ENCODE measurements at regions not wholly inside any gene's neighbourhood (a gene's known extent, or its start where the extent isn't known, plus 50 kb on each side); places are given as distances from the start of the nearest gene placed in this dataset.
A peak's percentile ranks its signal among the peaks of the same experiment; 100 is the strongest.

GRCh38 chr6:1230689-1231605 is 81.0 kb upstream of the FOXQ1 start:
- Histone ChIP-seq H3K27me3 (no peaks in the 10 kb centered on the region), H4K20me1 (ENCODE audit: insufficient read depth, poor library complexity, severe bottlenecking) (no peaks in the 10 kb centered on the region), H3K36me3 (replicated peaks; ENCODE audit: insufficient read depth, low read depth) (no peaks in the 10 kb centered on the region), H2AFZ (no peak overlapping the region), H3K27ac (peak overlapping the region; percentile 29), H3K4me2 (peak overlapping the region; percentile 43), H3K9me3 (ENCODE audit: low read depth) (no peaks in the 10 kb centered on the region), H3K4me1 (ENCODE audit: insufficient read depth) (peaks cover 32% of the 10 kb centered on the region), H3K9me2 (replicated peaks; ENCODE audit: insufficient read depth) (no peaks in the 10 kb centered on the region), H3K4me3 (no peak overlapping the region), H3K79me2 (no peaks in the 10 kb centered on the region)
- no peak for DNase-seq (ENCODE audit: low spot score)
- WGBS (ENCODE audit: low lambda C conversion rate, missing lambda C conversion rate), result 62% methylated on average over 8 of the region's 8 CpGs
- TF ChIP-seq EZH2phosphoT487 (IDR thresholded peaks at IDR 0.05; ENCODE audit: low read depth, severe bottlenecking, unreplicated experiment), result no peak
- no peak for TF ChIP-seq CTCF (IDR thresholded peaks at IDR 0.05; ENCODE audit: poor library complexity)
- TF ChIP-seq EZH2 (IDR thresholded peaks at IDR 0.05; ENCODE audit: borderline replicate concordance), result no peak

DNA sequence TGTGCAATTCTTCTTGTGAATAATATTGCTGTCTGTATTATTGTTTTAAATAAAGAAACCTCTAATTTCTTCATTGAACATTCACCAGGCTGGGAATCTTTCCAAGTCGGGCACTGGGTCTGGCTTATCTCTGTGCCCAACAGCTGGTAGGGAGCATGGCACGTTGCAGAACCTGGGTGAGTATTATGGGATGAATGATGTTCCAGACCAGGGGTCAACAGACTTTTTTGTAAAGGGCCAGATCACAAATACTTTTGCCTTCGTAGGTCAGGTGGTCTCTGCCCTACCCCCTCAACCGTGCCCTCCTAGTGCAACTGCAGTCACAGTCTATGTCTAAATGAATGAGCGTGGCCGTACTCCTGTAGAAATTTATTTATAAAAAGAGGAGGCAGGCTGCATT is 81.6 kb upstream of the FOXQ1 start:
- 63% methylated on average over 6 of the region's 6 CpGs for WGBS (ENCODE audit: low lambda C conversion rate, missing lambda C conversion rate)
- no peaks in the 10 kb centered on the region for H4K20me1 ChIP-seq (ENCODE audit: insufficient read depth, poor library complexity, severe bottlenecking)
- no peak overlapping the region for H2AFZ ChIP-seq
- H3K27ac ChIP-seq, result no peak overlapping the region
- no peaks in the 10 kb centered on the region for H3K9me3 ChIP-seq (ENCODE audit: low read depth)
- DNase-seq (ENCODE audit: low spot score), result no peak
- H3K79me2 ChIP-seq, result no peaks in the 10 kb centered on the region
- no peaks in the 10 kb centered on the region for H3K27me3 ChIP-seq
- TF ChIP-seq EZH2phosphoT487 (IDR thresholded peaks at IDR 0.05; ENCODE audit: low read depth, severe bottlenecking, unreplicated experiment) (no peak), EZH2 (IDR thresholded peaks at IDR 0.05; ENCODE audit: borderline replicate concordance) (no peak), CTCF (IDR thresholded peaks at IDR 0.05; ENCODE audit: poor library complexity) (no peak)
- peaks cover 32% of the 10 kb centered on the region for H3K4me1 ChIP-seq (ENCODE audit: insufficient read depth)
- no peaks in the 10 kb centered on the region for H3K9me2 ChIP-seq (replicated peaks; ENCODE audit: insufficient read depth)
- H3K36me3 ChIP-seq (replicated peaks; ENCODE audit: insufficient read depth, low read depth), result no peaks in the 10 kb centered on the region
- no peak overlapping the region for H3K4me3 ChIP-seq
- peak overlapping the region; percentile 43 for H3K4me2 ChIP-seq

- TF ChIP-seq EZH2phosphoT487 (IDR thresholded peaks at IDR 0.05; ENCODE audit: low read depth, severe bottlenecking, unreplicated experiment) (no peak), EZH2 (IDR thresholded peaks at IDR 0.05; ENCODE audit: borderline replicate concordance) (no peak), CTCF (IDR thresholded peaks at IDR 0.05; ENCODE audit: poor library complexity) (no peak)
- WGBS (ENCODE audit: low lambda C conversion rate, missing lambda C conversion rate), result 93% methylated on average over 9 of the region's 9 CpGs
- Histone ChIP-seq H3K36me3 (replicated peaks; ENCODE audit: insufficient read depth, low read depth) (no peaks in the 10 kb centered on the region), H4K20me1 (ENCODE audit: insufficient read depth, poor library complexity, severe bottlenecking) (no peaks in the 10 kb centered on the region), H3K27ac (no peak overlapping the region), H3K4me3 (no peak overlapping the region), H3K4me2 (peak overlapping the region; percentile 43), H2AFZ (no peak overlapping the region), H3K79me2 (no peaks in the 10 kb centered on the region), H3K9me3 (ENCODE audit: low read depth) (no peaks in the 10 kb centered on the region), H3K4me1 (ENCODE audit: insufficient read depth) (peaks cover 32% of the 10 kb centered on the region), H3K27me3 (no peaks in the 10 kb centered on the region), H3K9me2 (replicated peaks; ENCODE audit: insufficient read depth) (no peaks in the 10 kb centered on the region)
- no peak for DNase-seq (ENCODE audit: low spot score)
Observed at GRCh38 chr6:1229808-1230207, 82.1 kb upstream of the FOXQ1 start.

Measured in hepatocyte (in vitro differentiated cells).